ENCODE measurements at regions not wholly inside any gene's neighbourhood (a gene's known extent, or its start where the extent isn't known, plus 50 kb on each side); places are given as distances from the start of the nearest gene placed in this dataset.
A peak's percentile ranks its signal among the peaks of the same experiment; 100 is the strongest.

DNA sequence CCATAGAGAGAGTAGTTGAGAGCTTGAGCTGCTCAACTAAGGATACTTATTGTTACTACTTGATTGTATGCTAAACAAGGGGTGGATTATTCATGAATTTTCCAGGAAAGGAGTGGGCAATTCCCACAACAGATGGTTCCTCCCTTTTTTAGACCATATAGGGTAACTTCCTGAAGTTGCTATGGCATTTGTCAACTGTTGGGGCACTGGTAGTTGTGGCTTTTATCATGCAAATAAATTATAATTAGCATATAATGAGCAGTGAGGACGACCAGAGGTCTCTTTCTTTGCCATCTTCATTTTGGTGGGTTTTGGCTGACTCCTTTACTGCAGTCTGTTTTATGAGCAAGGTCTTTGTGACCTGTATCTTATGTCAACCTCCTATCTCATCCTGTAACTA, 1403.5 kb upstream of the PABPC4L start:
- H3K4me2 ChIP-seq (ENCODE audit: low read length), result no peak overlapping the region

GRCh38 chr4:135604531-135604930, 1402.9 kb upstream of the PABPC4L start:
- FAIRE-seq (no peak), DNase-seq (ENCODE audit: low read depth) (no peak)
- no peaks in the 10 kb centered on the region for H3K27me3 Mint-ChIP-seq (ENCODE audit: low read depth, unreplicated experiment)

More for the DNA sequence above, 1403.5 kb upstream of the PABPC4L start:
- H3K9me3 ChIP-seq (ENCODE audit: insufficient read depth, low read depth, low read length), result no peaks in the 10 kb centered on the region
- TF ChIP-seq EZH2 (IDR thresholded peaks at IDR 0.05; ENCODE audit: insufficient read depth, low read length), result no peak
- no peak for TF ChIP-seq CTCF (IDR thresholded peaks at IDR 0.05; ENCODE audit: insufficient read depth, low read depth, low read length)
- Mint-ChIP-seq H3K4me1 (ENCODE audit: low read depth, unreplicated experiment) (no peaks in the 10 kb centered on the region), H3K4me3 (ENCODE audit: unreplicated experiment) (no peak overlapping the region), H3K27me3 (ENCODE audit: low read depth, unreplicated experiment) (no peaks in the 10 kb centered on the region), H3K9me3 (ENCODE audit: unreplicated experiment) (no peaks in the 10 kb centered on the region), H3K36me3 (ENCODE audit: low read depth, unreplicated experiment) (no peaks in the 10 kb centered on the region), H3K27ac (ENCODE audit: unreplicated experiment) (no peak overlapping the region)
- H3K27ac ChIP-seq (ENCODE audit: low read depth, low read length), result no peak overlapping the region
- FAIRE-seq (no peak), DNase-seq (ENCODE audit: low read depth) (no peak)
- H4K20me1 ChIP-seq (ENCODE audit: insufficient read depth, low read length), result no peaks in the 10 kb centered on the region
- H2AFZ ChIP-seq (ENCODE audit: low read depth, low read length), result no peak overlapping the region
- no peaks in the 10 kb centered on the region for H3K36me3 ChIP-seq (ENCODE audit: insufficient read depth, low read length)
- H3K9ac ChIP-seq (ENCODE audit: low read length), result no peak overlapping the region
- H3K79me2 ChIP-seq (ENCODE audit: insufficient read depth, low read length), result no peaks in the 10 kb centered on the region
- H3K4me3 ChIP-seq (ENCODE audit: insufficient read depth, low read depth, low read length), result no peak overlapping the region
- H3K4me1 ChIP-seq (ENCODE audit: insufficient read depth, low read length), result no peaks in the 10 kb centered on the region
- H3K27me3 ChIP-seq (ENCODE audit: insufficient read depth, low read length), result no peaks in the 10 kb centered on the region

GRCh38 chr4:135601351-135601750, 1399.8 kb upstream of the PABPC4L start:
- peaks cover 6% of the 10 kb centered on the region for H3K9me3 ChIP-seq (ENCODE audit: insufficient read depth, low read depth, low read length)
- no peak overlapping the region for H3K4me3 ChIP-seq (ENCODE audit: insufficient read depth, low read depth, low read length)
- H3K79me2 ChIP-seq (ENCODE audit: insufficient read depth, low read length), result no peaks in the 10 kb centered on the region
- no peaks in the 10 kb centered on the region for H3K27me3 Mint-ChIP-seq (ENCODE audit: low read depth, unreplicated experiment)
- H3K4me3 Mint-ChIP-seq (ENCODE audit: unreplicated experiment), result no peak overlapping the region
- H3K27ac ChIP-seq (ENCODE audit: low read depth, low read length), result no peak overlapping the region
- no peaks in the 10 kb centered on the region for H3K36me3 Mint-ChIP-seq (ENCODE audit: low read depth, unreplicated experiment)
- FAIRE-seq (no peak), DNase-seq (ENCODE audit: low read depth) (peak; percentile 27)
- no peaks in the 10 kb centered on the region for H3K4me1 ChIP-seq (ENCODE audit: insufficient read depth, low read length)
- H3K4me1 Mint-ChIP-seq (ENCODE audit: low read depth, unreplicated experiment), result no peaks in the 10 kb centered on the region
- no peaks in the 10 kb centered on the region for H3K27me3 ChIP-seq (ENCODE audit: insufficient read depth, low read length)
- H4K20me1 ChIP-seq (ENCODE audit: insufficient read depth, low read length), result no peaks in the 10 kb centered on the region
- no peak overlapping the region for H3K9ac ChIP-seq (ENCODE audit: low read length)
- no peak overlapping the region for H3K27ac Mint-ChIP-seq (ENCODE audit: unreplicated experiment)
- H2AFZ ChIP-seq (ENCODE audit: low read depth, low read length), result no peak overlapping the region
- no peak overlapping the region for H3K4me2 ChIP-seq (ENCODE audit: low read length)
- H3K9me3 Mint-ChIP-seq (ENCODE audit: unreplicated experiment), result peaks cover 2% of the 10 kb centered on the region
- TF ChIP-seq CTCF (IDR thresholded peaks at IDR 0.05; ENCODE audit: insufficient read depth, low read depth, low read length) (no peak), EZH2 (IDR thresholded peaks at IDR 0.05; ENCODE audit: insufficient read depth, low read length) (no peak)
- no peaks in the 10 kb centered on the region for H3K36me3 ChIP-seq (ENCODE audit: insufficient read depth, low read length)

More at GRCh38 chr4:135604531-135604930, 1402.9 kb upstream of the PABPC4L start:
- Histone ChIP-seq H2AFZ (ENCODE audit: low read depth, low read length) (no peak overlapping the region), H3K27ac (ENCODE audit: low read depth, low read length) (no peak overlapping the region), H3K9ac (ENCODE audit: low read length) (no peak overlapping the region), H3K4me3 (ENCODE audit: insufficient read depth, low read depth, low read length) (no peak overlapping the region), H3K79me2 (ENCODE audit: insufficient read depth, low read length) (no peaks in the 10 kb centered on the region), H4K20me1 (ENCODE audit: insufficient read depth, low read length) (no peaks in the 10 kb centered on the region), H3K4me1 (ENCODE audit: insufficient read depth, low read length) (no peaks in the 10 kb centered on the region), H3K4me2 (ENCODE audit: low read length) (no peak overlapping the region), H3K27me3 (ENCODE audit: insufficient read depth, low read length) (no peaks in the 10 kb centered on the region), H3K36me3 (ENCODE audit: insufficient read depth, low read length) (no peaks in the 10 kb centered on the region), H3K9me3 (ENCODE audit: insufficient read depth, low read depth, low read length) (no peaks in the 10 kb centered on the region)
- Mint-ChIP-seq H3K36me3 (ENCODE audit: low read depth, unreplicated experiment) (no peaks in the 10 kb centered on the region), H3K27ac (ENCODE audit: unreplicated experiment) (no peak overlapping the region), H3K4me3 (ENCODE audit: unreplicated experiment) (no peak overlapping the region), H3K9me3 (ENCODE audit: unreplicated experiment) (no peaks in the 10 kb centered on the region), H3K4me1 (ENCODE audit: low read depth, unreplicated experiment) (no peaks in the 10 kb centered on the region)
- no peak for TF ChIP-seq CTCF (IDR thresholded peaks at IDR 0.05; ENCODE audit: insufficient read depth, low read depth, low read length)

Measured in astrocyte (in vitro differentiated cells and primary cell).